Progenitor cell of endocrine pancreas (in vitro differentiated cells): ENCODE measurements at regions not wholly inside any gene's neighbourhood (a gene's known extent, or its start where the extent isn't known, plus 50 kb on each side); places are given as distances from the start of the nearest gene placed in this dataset.

Experiments used
- DNase-seq: peaks from one replicate; pipeline ENCODE4 v3.0.0; 2021; ENCODE audit warnings: low spot score; ENCODE audit not compliant: unreplicated experiment
- H3K27ac Mint-ChIP-seq: 2 replicates; pipeline ENCODE4 v1.8.0; 2021; ENCODE audit warnings: mild to moderate bottlenecking, moderate library complexity, mixed read lengths
- H3K27me3 Mint-ChIP-seq: 2 replicates; pipeline ENCODE4 v1.8.0; 2021; ENCODE audit warnings: mixed read lengths
- H3K36me3 Mint-ChIP-seq: 2 replicates; pipeline ENCODE4 v1.8.0; 2022; ENCODE audit warnings: mixed read lengths; ENCODE audit not compliant: insufficient read depth
- H3K4me1 Mint-ChIP-seq: 2 replicates; pipeline ENCODE4 v1.8.0; 2021; ENCODE audit warnings: low read depth, mixed read lengths
- H3K4me3 Mint-ChIP-seq: 2 replicates; pipeline ENCODE4 v1.8.0; 2021; ENCODE audit warnings: low read depth, mild to moderate bottlenecking, moderate library complexity, mixed read lengths
- H3K9me3 Mint-ChIP-seq: 2 replicates; pipeline ENCODE4 v1.8.0; 2021; ENCODE audit warnings: low read depth, mixed read lengths
- CTCF ChIP-seq: fragments of 200-600 bp; sonication (generic); IDR thresholded peaks from one replicate; pipeline ENCODE4 v1.5.0; 2021; ENCODE audit warnings: antibody characterized with exemption, mild to moderate bottlenecking; ENCODE audit not compliant: unreplicated experiment

- no peaks in the 10 kb centered on the region for H3K4me1 Mint-ChIP-seq
- DNase-seq: no peak
- no peak overlapping the region for H3K27ac Mint-ChIP-seq
- peaks cover 3% of the 10 kb centered on the region for H3K27me3 Mint-ChIP-seq
- no peak overlapping the region for H3K4me3 Mint-ChIP-seq
- no peak for TF ChIP-seq CTCF
- no peaks in the 10 kb centered on the region for H3K36me3 Mint-ChIP-seq
- no peaks in the 10 kb centered on the region for H3K9me3 Mint-ChIP-seq
Observed at GRCh38 chr10:58918887-58919286, 257.6 kb upstream of the PHYHIPL start.

- Mint-ChIP-seq H3K27me3 (no peaks in the 10 kb centered on the region), H3K4me1 (no peaks in the 10 kb centered on the region), H3K9me3 (no peaks in the 10 kb centered on the region), H3K27ac (no peak overlapping the region), H3K36me3 (no peaks in the 10 kb centered on the region), H3K4me3 (no peak overlapping the region)
- TF ChIP-seq CTCF: no peak
- no peak for DNase-seq
Observed at GRCh38 chr10:58919927-58920654, 256.4 kb upstream of the PHYHIPL start.

GRCh38 chr10:58920655-58921003 is 255.8 kb upstream of the PHYHIPL start:
- Mint-ChIP-seq H3K4me1 (no peaks in the 10 kb centered on the region), H3K9me3 (no peaks in the 10 kb centered on the region), H3K4me3 (no peak overlapping the region), H3K27ac (no peak overlapping the region), H3K27me3 (no peaks in the 10 kb centered on the region), H3K36me3 (no peaks in the 10 kb centered on the region)
- DNase-seq: no peak
- no peak for TF ChIP-seq CTCF

- Mint-ChIP-seq H3K27me3 (no peaks in the 10 kb centered on the region), H3K27ac (no peak overlapping the region), H3K4me3 (no peak overlapping the region)
Observed at GRCh38 chr10:58921421-58921855, 255.0 kb upstream of the PHYHIPL start.

GRCh38 chr10:58925381-58925780 is 251.1 kb upstream of the PHYHIPL start:
- H3K4me3 Mint-ChIP-seq: no peak overlapping the region
- no peaks in the 10 kb centered on the region for H3K4me1 Mint-ChIP-seq
- no peaks in the 10 kb centered on the region for H3K27me3 Mint-ChIP-seq
- H3K27ac Mint-ChIP-seq: no peak overlapping the region
- H3K36me3 Mint-ChIP-seq: no peaks in the 10 kb centered on the region
- peaks cover 4% of the 10 kb centered on the region for H3K9me3 Mint-ChIP-seq
- no peak for TF ChIP-seq CTCF
- no peak for DNase-seq

More at GRCh38 chr10:58921421-58921855, 255.0 kb upstream of the PHYHIPL start:
- H3K36me3 Mint-ChIP-seq: no peaks in the 10 kb centered on the region
- no peak for TF ChIP-seq CTCF
- no peaks in the 10 kb centered on the region for H3K9me3 Mint-ChIP-seq
- no peak for DNase-seq
- no peaks in the 10 kb centered on the region for H3K4me1 Mint-ChIP-seq
